Panc1 (cell line): ENCODE measurements at regions not wholly inside any gene's neighbourhood (a gene's known extent, or its start where the extent isn't known, plus 50 kb on each side); places are given as distances from the start of the nearest gene placed in this dataset.

Experiments used
- POLR2AphosphoS5 ChIP-seq: IDR thresholded peaks from 2 replicates; pipeline ENCODE4 v1.6.1; 2012; ENCODE audit warnings: mild to moderate bottlenecking, low read depth, low read length, moderate library complexity
- SIN3A ChIP-seq: IDR thresholded peaks from 2 replicates; pipeline ENCODE4 v1.6.1; 2012; ENCODE audit warnings: low read depth, mild to moderate bottlenecking, low read length, moderate library complexity, borderline replicate concordance; ENCODE audit not compliant: insufficient read depth
- TF ChIP-seq, protein P1 (sequence below), 2 experiments: IDR thresholded peaks; 2 replicates each; pipeline ENCODE4 v1.6.1; 2011 to 2012; ENCODE audit warnings: low read depth in 2 of 2, control low read depth in 1 of 2, low read length in 1 of 2, mild to moderate bottlenecking in 1 of 2, moderate library complexity in 1 of 2; ENCODE audit not compliant: insufficient read depth in 1 of 2
- TF ChIP-seq, protein P2 (sequence below): fragments of 450-650 bp; IDR thresholded peaks from 2 replicates; pipeline ENCODE4 v1.5.1; 2017; ENCODE audit warnings: mild to moderate bottlenecking

DNA sequence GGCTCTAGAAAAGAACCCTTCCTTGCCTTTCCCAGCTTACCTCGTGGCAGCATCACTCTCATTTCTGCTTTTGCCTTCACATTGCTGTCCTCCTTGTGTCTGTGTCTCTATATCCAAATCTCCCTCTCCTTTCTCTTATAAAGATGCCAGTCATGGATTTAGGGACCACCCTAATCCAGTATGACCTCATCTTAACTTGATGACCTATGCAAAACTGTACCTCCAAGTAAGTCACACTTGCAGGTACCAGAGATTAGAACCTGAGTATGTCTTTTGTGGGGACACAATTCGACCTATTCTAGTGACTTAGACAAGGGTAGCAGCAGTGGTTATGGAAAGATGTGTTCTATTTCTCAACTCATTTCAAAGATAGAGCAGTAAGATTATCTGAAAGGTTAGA lies 160.1 kb downstream of the HMHB1 start:
- TF ChIP-seq, protein P1, sequence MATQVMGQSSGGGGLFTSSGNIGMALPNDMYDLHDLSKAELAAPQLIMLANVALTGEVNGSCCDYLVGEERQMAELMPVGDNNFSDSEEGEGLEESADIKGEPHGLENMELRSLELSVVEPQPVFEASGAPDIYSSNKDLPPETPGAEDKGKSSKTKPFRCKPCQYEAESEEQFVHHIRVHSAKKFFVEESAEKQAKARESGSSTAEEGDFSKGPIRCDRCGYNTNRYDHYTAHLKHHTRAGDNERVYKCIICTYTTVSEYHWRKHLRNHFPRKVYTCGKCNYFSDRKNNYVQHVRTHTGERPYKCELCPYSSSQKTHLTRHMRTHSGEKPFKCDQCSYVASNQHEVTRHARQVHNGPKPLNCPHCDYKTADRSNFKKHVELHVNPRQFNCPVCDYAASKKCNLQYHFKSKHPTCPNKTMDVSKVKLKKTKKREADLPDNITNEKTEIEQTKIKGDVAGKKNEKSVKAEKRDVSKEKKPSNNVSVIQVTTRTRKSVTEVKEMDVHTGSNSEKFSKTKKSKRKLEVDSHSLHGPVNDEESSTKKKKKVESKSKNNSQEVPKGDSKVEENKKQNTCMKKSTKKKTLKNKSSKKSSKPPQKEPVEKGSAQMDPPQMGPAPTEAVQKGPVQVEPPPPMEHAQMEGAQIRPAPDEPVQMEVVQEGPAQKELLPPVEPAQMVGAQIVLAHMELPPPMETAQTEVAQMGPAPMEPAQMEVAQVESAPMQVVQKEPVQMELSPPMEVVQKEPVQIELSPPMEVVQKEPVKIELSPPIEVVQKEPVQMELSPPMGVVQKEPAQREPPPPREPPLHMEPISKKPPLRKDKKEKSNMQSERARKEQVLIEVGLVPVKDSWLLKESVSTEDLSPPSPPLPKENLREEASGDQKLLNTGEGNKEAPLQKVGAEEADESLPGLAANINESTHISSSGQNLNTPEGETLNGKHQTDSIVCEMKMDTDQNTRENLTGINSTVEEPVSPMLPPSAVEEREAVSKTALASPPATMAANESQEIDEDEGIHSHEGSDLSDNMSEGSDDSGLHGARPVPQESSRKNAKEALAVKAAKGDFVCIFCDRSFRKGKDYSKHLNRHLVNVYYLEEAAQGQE (IDR thresholded peaks at IDR 0.05; ENCODE audit: insufficient read depth in 1 of 2, low read depth in 2 of 2, low read length in 1 of 2): no peak
- TF ChIP-seq, protein P2, sequence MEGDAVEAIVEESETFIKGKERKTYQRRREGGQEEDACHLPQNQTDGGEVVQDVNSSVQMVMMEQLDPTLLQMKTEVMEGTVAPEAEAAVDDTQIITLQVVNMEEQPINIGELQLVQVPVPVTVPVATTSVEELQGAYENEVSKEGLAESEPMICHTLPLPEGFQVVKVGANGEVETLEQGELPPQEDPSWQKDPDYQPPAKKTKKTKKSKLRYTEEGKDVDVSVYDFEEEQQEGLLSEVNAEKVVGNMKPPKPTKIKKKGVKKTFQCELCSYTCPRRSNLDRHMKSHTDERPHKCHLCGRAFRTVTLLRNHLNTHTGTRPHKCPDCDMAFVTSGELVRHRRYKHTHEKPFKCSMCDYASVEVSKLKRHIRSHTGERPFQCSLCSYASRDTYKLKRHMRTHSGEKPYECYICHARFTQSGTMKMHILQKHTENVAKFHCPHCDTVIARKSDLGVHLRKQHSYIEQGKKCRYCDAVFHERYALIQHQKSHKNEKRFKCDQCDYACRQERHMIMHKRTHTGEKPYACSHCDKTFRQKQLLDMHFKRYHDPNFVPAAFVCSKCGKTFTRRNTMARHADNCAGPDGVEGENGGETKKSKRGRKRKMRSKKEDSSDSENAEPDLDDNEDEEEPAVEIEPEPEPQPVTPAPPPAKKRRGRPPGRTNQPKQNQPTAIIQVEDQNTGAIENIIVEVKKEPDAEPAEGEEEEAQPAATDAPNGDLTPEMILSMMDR: no peak
- no peak for TF ChIP-seq SIN3A
- no peak for TF ChIP-seq POLR2AphosphoS5
